Transverse colon (tissue), 4 donors: ENCODE measurements at regions not wholly inside any gene's neighbourhood (a gene's known extent, or its start where the extent isn't known, plus 50 kb on each side); places are given as distances from the start of the nearest gene placed in this dataset.

Source experiments
- DNase-seq: peaks from one replicate; pipeline ENCODE4 v3.0.0-alpha.2; 2019
- H3K27ac ChIP-seq, 4 donors: fragments of 200-600 bp; sonication (generic); 2 replicates each; pipeline ENCODE4 v1.5.1; 2016 to 2018; ENCODE audit warnings: inconsistent platforms in 4 of 4
- H3K27me3 ChIP-seq: fragments of 200-600 bp; sonication (generic); 2 replicates; pipeline ENCODE4 v1.5.1; 2017; ENCODE audit warnings: inconsistent platforms
- H3K36me3 ChIP-seq, 4 donors: fragments of 200-600 bp; sonication (generic); 2 replicates each; pipeline ENCODE4 v1.5.1; 2017 to 2019; ENCODE audit warnings: inconsistent platforms in 4 of 4
- H3K4me1 ChIP-seq, 4 donors: fragments of 200-600 bp; sonication (generic); 2 replicates each; pipeline ENCODE4 v1.5.1; 2017 to 2020; ENCODE audit warnings: inconsistent platforms in 4 of 4
- H3K4me3 ChIP-seq, 4 donors: fragments of 200-600 bp; sonication (generic); 1 replicate in 1 of 4; 2 replicates in 3 of 4; pipeline versions ENCODE4 v1.5.1 to v1.6.1; 2017 to 2019; ENCODE audit warnings: inconsistent platforms in 4 of 4
- H3K9me3 ChIP-seq, 2 donors: fragments of 200-600 bp; sonication (generic); 2 replicates each; pipeline ENCODE4 v1.5.1; 2017 to 2019; ENCODE audit warnings: inconsistent platforms in 2 of 2
- EP300 ChIP-seq: sonication (generic); formaldehyde crosslinking; IDR thresholded peaks from one replicate; pipeline ENCODE4 v1.6.1; 2017; ENCODE audit warnings: antibody characterized with exemption, low read depth
- POLR2A ChIP-seq: fragments of 450-650 bp; IDR thresholded peaks from one replicate; pipeline ENCODE4 v1.6.1; 2016; ENCODE audit warnings: antibody characterized with exemption, mild to moderate bottlenecking, moderate library complexity
- POLR2AphosphoS5 ChIP-seq, 3 donors: sonication (generic); formaldehyde crosslinking; IDR thresholded peaks; one replicate each; pipeline ENCODE4 v1.6.1; 2016; ENCODE audit warnings: antibody characterized with exemption in 3 of 3
- WGBS, 2 donors: methylation state at CpG; one replicate each; pipeline ENCODE4 v1.1.5; 2018; ENCODE audit warnings: low coverage in 1 of 2; 5-methylcytosine and 5-hydroxymethylcytosine counted together
- in situ Hi-C, 4 donors: fragments of 200-750 bp; cut with MboI; loops; one replicate each; pipeline versions ENCODE4 v1.15.0 to v1.15.1; 2017; ENCODE audit warnings: low sequenced_read_pairs in 3 of 4, low pct_ligation_motif_present in 1 of 4, low pct_unique_long_range_greater_than_20kb in 1 of 4
- intact Hi-C: fragments of 100-400 bp; cut with DNase I; formaldehyde crosslinking; loops from one replicate; pipeline ENCODE4 v1.15.1; 2023; ENCODE audit warnings: low total_unique reads
- TF ChIP-seq, protein P1 (sequence below), 5 experiments: fragments of 200-600 bp in 3 of 5; fragments of 450-650 bp in 2 of 5; sonication (generic) in 3 of 5; IDR thresholded peaks; 1 replicate in 2 of 5; 2 replicates in 3 of 5; pipeline ENCODE4 v1.5.1; 2016 to 2017; ENCODE audit warnings: antibody characterized with exemption in 5 of 5, inconsistent platforms in 3 of 5, mild to moderate bottlenecking in 2 of 5, moderate library complexity in 1 of 5

DNA sequence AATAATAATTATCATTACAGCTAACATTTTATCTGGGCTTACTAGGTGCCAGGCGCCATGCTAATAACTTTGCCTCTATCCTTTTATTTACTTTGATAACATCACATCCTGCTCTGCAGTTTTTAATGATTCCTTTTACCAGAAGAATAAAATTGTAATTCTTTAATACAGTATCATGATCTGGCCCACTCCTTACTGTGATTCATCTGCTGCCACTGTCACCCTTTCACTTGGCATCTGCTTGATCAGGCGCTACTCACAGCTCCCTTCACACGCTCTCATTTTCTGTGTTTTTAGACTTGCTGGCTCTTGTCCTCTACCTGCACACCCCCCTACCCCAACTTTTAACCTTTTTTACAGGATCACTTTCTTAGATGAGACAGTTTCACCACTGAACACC lies 167.5 kb downstream of the NTMT2 start:
- TF ChIP-seq POLR2AphosphoS5 (IDR thresholded peaks at IDR 0.05) (no peak), POLR2A (no peak), EP300 (no peak)
- TF ChIP-seq, protein P1, sequence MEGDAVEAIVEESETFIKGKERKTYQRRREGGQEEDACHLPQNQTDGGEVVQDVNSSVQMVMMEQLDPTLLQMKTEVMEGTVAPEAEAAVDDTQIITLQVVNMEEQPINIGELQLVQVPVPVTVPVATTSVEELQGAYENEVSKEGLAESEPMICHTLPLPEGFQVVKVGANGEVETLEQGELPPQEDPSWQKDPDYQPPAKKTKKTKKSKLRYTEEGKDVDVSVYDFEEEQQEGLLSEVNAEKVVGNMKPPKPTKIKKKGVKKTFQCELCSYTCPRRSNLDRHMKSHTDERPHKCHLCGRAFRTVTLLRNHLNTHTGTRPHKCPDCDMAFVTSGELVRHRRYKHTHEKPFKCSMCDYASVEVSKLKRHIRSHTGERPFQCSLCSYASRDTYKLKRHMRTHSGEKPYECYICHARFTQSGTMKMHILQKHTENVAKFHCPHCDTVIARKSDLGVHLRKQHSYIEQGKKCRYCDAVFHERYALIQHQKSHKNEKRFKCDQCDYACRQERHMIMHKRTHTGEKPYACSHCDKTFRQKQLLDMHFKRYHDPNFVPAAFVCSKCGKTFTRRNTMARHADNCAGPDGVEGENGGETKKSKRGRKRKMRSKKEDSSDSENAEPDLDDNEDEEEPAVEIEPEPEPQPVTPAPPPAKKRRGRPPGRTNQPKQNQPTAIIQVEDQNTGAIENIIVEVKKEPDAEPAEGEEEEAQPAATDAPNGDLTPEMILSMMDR (IDR thresholded peaks at IDR 0.05): no peak
- in situ Hi-C loops (no loop called here), intact Hi-C loops (no loop called here)
- 75 to 92% methylated on average over 2 to 3 of the region's 3 CpGs for WGBS, 2 donors
- H3K36me3 ChIP-seq: no peaks in the 10 kb centered on the region
- no peak overlapping the region for H3K27ac ChIP-seq
- no peaks in the 10 kb centered on the region for H3K4me1 ChIP-seq
- no peak overlapping the region for H3K4me3 ChIP-seq
- no peaks in the 10 kb centered on the region for H3K27me3 ChIP-seq
- no peak for DNase-seq
- H3K9me3 ChIP-seq: no peaks in the 10 kb centered on the region

DNA sequence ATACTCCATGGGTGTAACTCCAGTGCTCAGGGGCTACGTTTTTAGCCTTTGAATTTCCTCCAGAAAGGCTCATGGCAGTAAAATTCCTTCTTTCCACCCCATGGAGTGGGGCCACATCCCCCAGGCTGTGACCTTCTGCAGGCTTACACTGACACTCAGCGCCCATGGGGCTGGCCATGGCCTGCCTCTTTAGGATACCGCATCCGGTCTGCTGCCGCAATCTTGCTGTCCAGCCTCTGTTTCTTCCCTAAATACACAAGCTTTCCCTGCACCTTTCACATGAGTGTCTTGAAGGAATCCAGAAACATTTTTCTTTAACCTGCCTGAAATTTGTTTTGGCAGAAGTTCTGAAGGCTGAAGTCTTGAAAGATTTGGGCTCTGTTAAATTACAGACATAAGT lies 170.5 kb downstream of the NTMT2 start:
- no peaks in the 10 kb centered on the region for H3K36me3 ChIP-seq
- no peak overlapping the region for H3K27ac ChIP-seq
- H3K27me3 ChIP-seq: no peaks in the 10 kb centered on the region
- TF ChIP-seq, protein P1 (IDR thresholded peaks at IDR 0.05): no peak
- TF ChIP-seq POLR2A (no peak), POLR2AphosphoS5 (IDR thresholded peaks at IDR 0.05) (no peak), EP300 (no peak)
- no peak for DNase-seq
- H3K4me3 ChIP-seq: no peak overlapping the region
- 62 to 88% methylated on average over 4 to 5 of the region's 5 CpGs for WGBS, 2 donors
- in situ Hi-C loops: no loop called here
- no peaks in the 10 kb centered on the region for H3K4me1 ChIP-seq
- H3K9me3 ChIP-seq: no peaks in the 10 kb centered on the region
- intact Hi-C loops: no loop called here

DNA sequence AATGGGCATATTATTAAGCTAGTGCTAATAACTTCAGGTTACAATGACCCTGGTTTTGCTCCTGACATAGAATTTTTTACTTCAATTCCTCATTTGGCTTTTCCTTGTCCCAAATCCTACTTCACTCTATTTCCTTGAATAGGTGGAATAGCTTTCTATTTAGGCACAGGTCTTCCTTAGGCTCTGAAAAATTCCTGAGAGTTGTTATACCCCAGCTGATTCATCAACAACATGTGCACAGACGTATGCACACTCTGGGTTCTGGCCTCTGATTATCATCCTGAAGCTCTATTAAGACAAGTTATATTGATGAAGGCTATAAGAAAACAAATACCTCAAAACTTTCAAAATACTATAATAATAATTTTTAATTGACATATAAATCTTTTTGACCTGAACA lies 172.4 kb downstream of the NTMT2 start:
- H3K27me3 ChIP-seq: no peaks in the 10 kb centered on the region
- WGBS, 2 donors: 67 to 74% methylated on average over 1 of the region's 1 CpG
- no peaks in the 10 kb centered on the region for H3K9me3 ChIP-seq
- H3K4me3 ChIP-seq: no peak overlapping the region
- TF ChIP-seq, protein P1 (IDR thresholded peaks at IDR 0.05): no peak
- TF ChIP-seq POLR2A (no peak), POLR2AphosphoS5 (IDR thresholded peaks at IDR 0.05) (no peak), EP300 (no peak)
- H3K4me1 ChIP-seq: no peaks in the 10 kb centered on the region
- no peak for DNase-seq
- H3K36me3 ChIP-seq: no peaks in the 10 kb centered on the region
- H3K27ac ChIP-seq: no peak overlapping the region
- intact Hi-C loops (no loop called here), in situ Hi-C loops (no loop called here)

DNA sequence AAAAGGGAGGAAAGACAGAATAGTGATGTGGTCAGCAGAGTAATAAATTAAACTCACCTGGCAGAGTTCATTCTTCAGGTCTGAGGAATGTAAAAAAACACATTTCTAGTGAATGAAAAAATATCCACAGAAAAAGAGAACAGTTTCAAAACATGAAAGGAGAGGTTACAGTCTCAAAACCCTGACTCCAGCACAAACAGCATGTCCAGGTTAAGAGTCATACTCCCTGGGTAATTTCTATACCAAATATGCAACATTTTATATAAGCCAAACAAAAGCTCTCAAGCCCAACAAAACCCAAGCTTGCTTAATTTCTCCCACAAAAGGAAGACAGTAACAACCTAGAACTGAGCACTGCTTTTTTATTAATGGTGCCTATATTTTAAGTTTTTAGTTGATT lies 173.0 kb downstream of the NTMT2 start:
- DNase-seq: no peak
- no peaks in the 10 kb centered on the region for H3K36me3 ChIP-seq
- TF ChIP-seq EP300 (no peak), POLR2A (no peak), POLR2AphosphoS5 (IDR thresholded peaks at IDR 0.05) (no peak)
- TF ChIP-seq, protein P1 (IDR thresholded peaks at IDR 0.05): no peak
- in situ Hi-C loops (no loop called here), intact Hi-C loops (no loop called here)
- no peaks in the 10 kb centered on the region for H3K27me3 ChIP-seq
- no peaks in the 10 kb centered on the region for H3K4me1 ChIP-seq
- H3K4me3 ChIP-seq: no peak overlapping the region
- H3K27ac ChIP-seq: no peak overlapping the region
- no peaks in the 10 kb centered on the region for H3K9me3 ChIP-seq
